Activated T-helper 1 cell treated with anti-CD3 and anti-CD28 coated beads, Interleukin-2, amount 50 U/mL, for 16 hours (primary cell): ENCODE measurements at regions not wholly inside any gene's neighbourhood (a gene's known extent, or its start where the extent isn't known, plus 50 kb on each side); places are given as distances from the start of the nearest gene placed in this dataset.

Experiments used
- DNase-seq, 2 donors: peaks; one replicate each; pipeline ENCODE4 v3.0.0-alpha.2; 2020; ENCODE audit warnings: low read depth in 1 of 2, low spot score in 1 of 2

DNA sequence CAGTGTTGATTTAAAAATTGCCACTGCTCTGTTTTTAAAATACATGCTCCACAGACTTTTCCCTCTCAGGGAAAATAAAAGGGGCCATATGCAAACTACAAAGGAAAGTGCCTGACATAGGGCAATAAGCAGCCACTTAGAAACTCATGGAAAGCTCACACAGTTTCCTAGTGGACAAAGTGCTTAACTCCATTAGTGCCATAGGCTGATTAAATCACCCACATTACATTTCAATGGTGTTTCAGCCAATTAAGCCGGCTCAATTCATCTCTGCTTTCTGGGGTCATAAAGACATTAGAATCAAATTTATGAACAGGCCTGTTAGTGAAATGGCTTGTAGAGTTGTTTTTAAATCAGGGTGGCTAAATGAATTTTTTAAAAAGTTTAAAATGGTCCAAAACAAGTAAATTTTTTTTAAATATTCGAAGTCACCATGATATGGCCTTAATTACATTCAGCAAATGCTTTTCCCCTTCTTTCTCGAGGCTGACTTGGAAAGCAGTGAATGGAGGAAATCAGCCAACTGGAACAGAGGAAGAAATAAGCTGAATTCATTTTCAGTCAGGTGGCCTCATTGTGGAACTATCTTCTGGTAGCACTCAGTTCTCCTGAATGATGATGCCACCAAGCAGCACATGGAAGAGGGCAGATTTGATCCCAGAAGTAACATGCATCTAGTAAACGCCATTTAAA lies 2305.1 kb upstream of the AGA start:
- DNase-seq: no peak

DNA sequence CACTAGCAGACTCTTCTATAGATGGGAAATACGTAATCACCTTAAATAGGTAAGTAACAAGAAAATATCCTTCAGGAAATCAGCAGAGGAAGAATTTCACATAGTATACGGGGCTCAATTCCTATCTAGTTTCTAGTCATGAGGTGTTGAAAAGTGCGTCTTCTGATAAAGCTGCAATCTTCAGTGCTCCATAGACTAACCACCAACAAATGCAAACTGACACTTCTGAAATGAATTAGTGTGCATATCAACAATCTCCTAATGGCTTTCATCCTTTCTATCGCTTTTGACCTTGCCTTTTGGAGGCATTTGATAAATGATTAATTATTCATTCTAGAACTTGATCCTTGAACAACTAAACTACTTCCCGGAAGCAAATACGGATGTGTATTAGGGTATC lies 2306.6 kb upstream of the AGA start:
- DNase-seq: no peak

DNA sequence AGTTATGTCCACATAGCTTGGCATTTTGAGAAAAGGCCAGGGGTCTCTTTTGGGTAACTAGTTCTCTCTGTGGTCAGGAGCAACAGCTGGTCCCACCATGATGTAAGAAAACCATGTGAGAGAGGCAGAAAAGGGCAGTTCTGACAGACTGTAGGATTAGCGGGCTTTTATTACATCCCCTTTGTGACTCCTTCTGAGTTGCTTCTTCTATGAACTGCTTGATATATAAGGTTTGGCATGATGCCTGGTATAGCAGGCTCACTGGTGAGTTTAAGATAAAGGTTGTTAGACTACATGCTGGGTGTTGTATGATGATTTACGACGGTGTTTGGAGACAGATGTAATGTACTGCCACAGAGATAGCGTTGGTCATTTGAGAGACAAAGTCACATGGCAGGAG lies 2308.1 kb upstream of the AGA start:
- no peak for DNase-seq

DNA sequence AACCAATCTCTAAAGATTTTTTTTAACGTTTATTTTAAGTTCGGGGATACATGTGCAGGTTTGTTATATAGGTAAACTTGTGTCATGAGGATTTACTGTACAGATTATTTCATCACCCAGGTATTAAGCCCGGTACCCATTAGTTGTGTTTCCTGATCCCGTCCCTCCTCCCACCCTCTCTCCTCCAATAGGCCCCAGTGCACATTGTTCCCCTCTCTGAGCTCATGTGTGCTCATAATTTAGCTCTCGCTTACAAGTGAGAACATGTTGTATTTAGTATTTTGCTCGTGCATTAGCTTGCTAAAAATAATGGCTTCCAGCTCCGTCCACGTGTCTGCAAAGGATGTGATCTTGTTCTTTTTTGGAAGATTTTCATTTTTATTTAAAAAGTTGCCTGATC lies 2309.4 kb upstream of the AGA start:
- DNase-seq: no peak

- DNase-seq: no peak
These were observed 2313.1 kb upstream of the AGA start for GRCh38 chr4:179755322-179755721.

DNA sequence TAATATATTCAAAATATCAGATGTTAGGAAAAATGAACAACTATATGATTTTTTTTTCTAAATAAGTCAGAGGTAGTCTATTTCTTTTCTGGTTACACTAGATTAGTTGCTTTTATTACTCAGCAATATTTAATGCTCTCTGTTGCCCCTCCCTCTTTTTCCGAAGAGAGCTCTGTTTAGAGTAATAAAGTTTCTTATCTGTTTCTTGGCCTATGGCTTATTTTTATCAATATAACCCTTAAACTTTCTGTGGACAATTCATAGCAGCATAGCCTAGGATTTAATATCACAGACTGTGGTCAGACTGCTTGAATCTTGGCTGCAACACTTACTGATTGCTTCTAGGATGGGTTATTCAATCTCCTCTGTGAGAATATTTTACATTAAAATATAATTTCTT lies 2315.4 kb upstream of the AGA start:
- no peak for DNase-seq

- DNase-seq: no peak
These were observed 2320.6 kb upstream of the AGA start for GRCh38 chr4:179762840-179763239.

DNA sequence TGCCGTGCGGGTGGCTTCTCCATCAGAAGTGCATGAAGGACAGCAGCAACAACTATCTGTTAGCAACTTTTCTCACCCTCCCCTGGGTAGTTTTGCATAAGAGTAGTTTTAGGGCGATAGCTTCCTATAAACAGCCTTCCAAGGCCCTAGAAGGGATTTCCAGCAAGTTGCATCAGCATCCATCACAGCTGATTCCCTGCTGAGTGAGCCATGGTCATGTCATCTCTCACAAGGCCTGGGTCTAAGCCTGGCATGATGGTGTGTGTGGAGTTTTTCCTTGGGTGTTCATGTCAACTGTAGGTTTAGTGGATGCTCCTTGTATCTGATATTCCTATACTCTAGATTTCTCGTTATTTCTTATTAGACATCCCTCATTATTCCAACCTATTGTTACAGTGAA lies 2324.7 kb upstream of the AGA start:
- no peak for DNase-seq

- DNase-seq: no peak
These were observed 2326.8 kb upstream of the AGA start for GRCh38 chr4:179768996-179769395.

- DNase-seq: no peak
These were observed 2355.5 kb upstream of the AGA start for GRCh38 chr4:179797738-179798137.

DNA sequence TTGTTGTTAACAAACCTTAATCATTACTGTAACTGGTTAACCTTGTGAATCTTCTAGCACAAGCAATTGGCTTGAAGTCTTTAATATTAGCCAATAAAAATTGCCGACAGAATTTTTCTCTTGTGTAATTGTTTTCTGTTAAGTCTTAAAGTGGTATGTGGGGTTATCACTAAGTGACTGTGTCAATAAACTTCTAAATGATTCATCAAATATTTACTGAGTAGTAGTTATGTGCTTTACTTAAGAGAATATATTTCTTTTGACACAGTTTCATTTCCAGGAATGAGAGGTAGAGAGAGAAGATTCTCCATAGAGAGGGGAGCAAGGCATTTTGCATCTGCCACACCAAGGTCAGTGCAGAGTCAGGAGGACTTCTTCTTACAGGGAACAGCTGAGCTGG lies 2361.6 kb upstream of the AGA start:
- DNase-seq: no peak

GRCh38 chr4:179804440-179804839 lies 2362.2 kb upstream of the AGA start:
- no peak for DNase-seq

- DNase-seq: no peak
These were observed 2375.1 kb upstream of the AGA start for GRCh38 chr4:179817317-179817716.

DNA sequence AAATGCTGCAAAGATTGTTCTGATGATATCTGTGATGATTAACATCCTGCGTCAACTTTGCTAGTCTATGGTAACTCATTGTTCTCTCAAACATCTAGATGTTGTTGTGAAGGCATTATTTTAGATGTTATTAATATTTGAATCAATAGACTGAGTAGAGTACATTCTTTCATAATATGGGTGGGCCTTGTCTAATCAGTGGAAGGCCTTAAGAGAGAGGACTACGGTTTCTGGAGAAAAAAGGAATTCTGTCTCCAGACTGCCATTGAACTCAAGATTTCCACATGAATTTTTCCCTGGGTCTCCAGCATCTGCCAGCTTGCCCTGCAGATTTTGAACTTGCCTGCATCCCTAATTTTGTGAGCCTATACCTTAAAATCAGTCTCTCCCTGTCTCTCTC lies 2381.1 kb upstream of the AGA start:
- no peak for DNase-seq

DNA sequence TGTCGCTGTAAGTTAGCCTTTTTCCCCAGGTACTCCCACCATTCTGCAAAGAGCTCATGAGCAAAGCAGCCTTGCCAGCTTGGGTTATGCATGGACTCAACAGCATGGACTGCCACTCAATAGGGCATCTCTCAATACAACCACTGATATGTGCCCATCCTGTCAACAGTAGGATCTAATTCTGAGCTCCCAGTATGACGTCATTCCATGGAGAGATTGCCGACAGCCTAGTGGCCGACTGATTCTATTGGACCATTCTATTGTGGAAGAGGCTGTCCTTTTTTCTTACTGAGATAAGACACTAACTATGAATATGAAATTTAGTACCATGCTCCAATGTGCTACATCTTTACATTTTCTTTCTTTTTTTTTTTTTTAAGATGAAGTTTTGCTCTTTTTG lies 2389.0 kb upstream of the AGA start:
- no peak for DNase-seq

- no peak for DNase-seq
These were observed 2394.2 kb upstream of the AGA start for GRCh38 chr4:179836179-179837075.

GRCh38 chr4:179843370-179843769 lies 2399.8 kb upstream of the TENM3 start:
- DNase-seq: no peak

DNA sequence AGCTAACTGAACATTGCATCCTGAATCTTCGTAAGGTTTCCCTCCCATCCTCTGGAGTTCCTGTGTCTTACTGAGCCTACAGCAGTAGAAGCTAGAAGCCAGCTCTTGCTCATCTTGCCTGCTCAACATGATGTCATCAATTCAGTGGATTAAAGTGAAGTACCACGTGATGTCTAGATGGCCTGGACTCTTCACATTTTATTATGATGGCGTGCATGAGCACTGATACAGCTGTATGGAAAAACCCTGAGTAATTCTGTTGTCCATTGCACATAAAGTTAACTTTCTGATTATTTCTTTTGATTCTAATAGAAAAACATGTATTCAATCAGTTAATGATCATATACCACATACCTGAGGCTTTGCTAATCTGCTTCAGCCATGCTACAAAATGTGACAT lies 2387.7 kb upstream of the TENM3 start:
- no peak for DNase-seq

GRCh38 chr4:179858221-179858620 lies 2385.0 kb upstream of the TENM3 start:
- no peak for DNase-seq

GRCh38 chr4:179867300-179867878 lies 2375.8 kb upstream of the TENM3 start:
- no peak for DNase-seq

- no peak for DNase-seq
These were observed 2371.5 kb upstream of the TENM3 start for GRCh38 chr4:179871726-179872125.

GRCh38 chr4:179872755-179873154 lies 2370.4 kb upstream of the TENM3 start:
- DNase-seq: no peak
